ENCODE measurements at regions not wholly inside any gene's neighbourhood (a gene's known extent, or its start where the extent isn't known, plus 50 kb on each side); places are given as distances from the start of the nearest gene placed in this dataset.
A peak's percentile ranks its signal among the peaks of the same experiment; 100 is the strongest.

- no peak overlapping the region for H3K4me2 ChIP-seq (ENCODE audit: insufficient read depth, low read length)
- no peaks in the 10 kb centered on the region for H3K9me3 ChIP-seq (ENCODE audit: insufficient read depth, low read length, severe bottlenecking)
- no peak overlapping the region for H3K27ac ChIP-seq (ENCODE audit: low read length)
- no peaks in the 10 kb centered on the region for H3K36me3 ChIP-seq (ENCODE audit: insufficient read depth, low read length)
- DNase-seq (no peak), ATAC-seq (ENCODE audit: insufficient read depth, low read depth) (no peak)
- no peaks in the 10 kb centered on the region for H4K20me1 ChIP-seq (ENCODE audit: insufficient read depth, low read length)
- no peaks in the 10 kb centered on the region for H3K4me1 ChIP-seq (ENCODE audit: insufficient read depth, low read length)
- H3K79me2 ChIP-seq (ENCODE audit: insufficient read depth, low read length) = no peaks in the 10 kb centered on the region
- no peak overlapping the region for H2AFZ ChIP-seq (ENCODE audit: low read depth, low read length)
- H3K9ac ChIP-seq (ENCODE audit: low read depth, low read length) = no peak overlapping the region
- TF ChIP-seq CTCF (IDR thresholded peaks at IDR 0.05; ENCODE audit: borderline replicate concordance, extremely low read depth, low read length, poor library complexity, severe bottlenecking) (no peak), EZH2 (IDR thresholded peaks at IDR 0.05; ENCODE audit: borderline replicate concordance, low read depth, low read length, severe bottlenecking) (no peak)
- H3K4me3 ChIP-seq (ENCODE audit: low read depth in 1 of 2, low read length in 2 of 2) = no peak overlapping the region
- H3K27me3 ChIP-seq (ENCODE audit: insufficient read depth, low read length, poor library complexity) = no peaks in the 10 kb centered on the region
Measured at GRCh38 chrX:121639781-121640180, 592.4 kb downstream of the GLUD2 start.

GRCh38 chrX:121641560-121641959, 594.1 kb downstream of the GLUD2 start:
- no peaks in the 10 kb centered on the region for H3K79me2 ChIP-seq (ENCODE audit: insufficient read depth, low read length)
- no peaks in the 10 kb centered on the region for H3K9me3 ChIP-seq (ENCODE audit: insufficient read depth, low read length, severe bottlenecking)
- H3K4me3 ChIP-seq (ENCODE audit: low read depth in 1 of 2, low read length in 2 of 2) = no peak overlapping the region
- ATAC-seq (ENCODE audit: insufficient read depth, low read depth) (no peak), DNase-seq (no peak)
- no peak overlapping the region for H3K4me2 ChIP-seq (ENCODE audit: insufficient read depth, low read length)
- H4K20me1 ChIP-seq (ENCODE audit: insufficient read depth, low read length) = no peaks in the 10 kb centered on the region
- no peak for TF ChIP-seq EZH2 (IDR thresholded peaks at IDR 0.05; ENCODE audit: borderline replicate concordance, low read depth, low read length, severe bottlenecking)
- no peak for TF ChIP-seq CTCF (IDR thresholded peaks at IDR 0.05; ENCODE audit: borderline replicate concordance, extremely low read depth, low read length, poor library complexity, severe bottlenecking)
- H2AFZ ChIP-seq (ENCODE audit: low read depth, low read length) = no peak overlapping the region; the same call in 1 of the 2 replicates
- H3K27me3 ChIP-seq (ENCODE audit: insufficient read depth, low read length, poor library complexity) = no peaks in the 10 kb centered on the region
- no peak overlapping the region for H3K9ac ChIP-seq (ENCODE audit: low read depth, low read length)
- H3K4me1 ChIP-seq (ENCODE audit: insufficient read depth, low read length) = no peaks in the 10 kb centered on the region
- H3K36me3 ChIP-seq (ENCODE audit: insufficient read depth, low read length) = no peaks in the 10 kb centered on the region
- H3K27ac ChIP-seq (ENCODE audit: low read length) = no peak overlapping the region

GRCh38 chrX:121642415-121642814, 595.0 kb downstream of the GLUD2 start:
- Histone ChIP-seq H3K9ac (ENCODE audit: low read depth, low read length) (no peak overlapping the region), H3K36me3 (ENCODE audit: insufficient read depth, low read length) (no peaks in the 10 kb centered on the region), H3K4me2 (ENCODE audit: insufficient read depth, low read length) (no peak overlapping the region), H3K79me2 (ENCODE audit: insufficient read depth, low read length) (no peaks in the 10 kb centered on the region), H3K4me3 (ENCODE audit: low read depth in 1 of 2, low read length in 2 of 2) (no peak overlapping the region), H3K27ac (ENCODE audit: low read length) (no peak overlapping the region), H2AFZ (ENCODE audit: low read depth, low read length) (no peak overlapping the region), H3K27me3 (ENCODE audit: insufficient read depth, low read length, poor library complexity) (no peaks in the 10 kb centered on the region), H3K9me3 (ENCODE audit: insufficient read depth, low read length, severe bottlenecking) (no peaks in the 10 kb centered on the region), H4K20me1 (ENCODE audit: insufficient read depth, low read length) (no peaks in the 10 kb centered on the region), H3K4me1 (ENCODE audit: insufficient read depth, low read length) (no peaks in the 10 kb centered on the region)
- TF ChIP-seq CTCF (IDR thresholded peaks at IDR 0.05; ENCODE audit: borderline replicate concordance, extremely low read depth, low read length, poor library complexity, severe bottlenecking) = no peak
- TF ChIP-seq EZH2 (IDR thresholded peaks at IDR 0.05; ENCODE audit: borderline replicate concordance, low read depth, low read length, severe bottlenecking) = no peak
- ATAC-seq (ENCODE audit: insufficient read depth, low read depth) (no peak), DNase-seq (no peak)

DNA sequence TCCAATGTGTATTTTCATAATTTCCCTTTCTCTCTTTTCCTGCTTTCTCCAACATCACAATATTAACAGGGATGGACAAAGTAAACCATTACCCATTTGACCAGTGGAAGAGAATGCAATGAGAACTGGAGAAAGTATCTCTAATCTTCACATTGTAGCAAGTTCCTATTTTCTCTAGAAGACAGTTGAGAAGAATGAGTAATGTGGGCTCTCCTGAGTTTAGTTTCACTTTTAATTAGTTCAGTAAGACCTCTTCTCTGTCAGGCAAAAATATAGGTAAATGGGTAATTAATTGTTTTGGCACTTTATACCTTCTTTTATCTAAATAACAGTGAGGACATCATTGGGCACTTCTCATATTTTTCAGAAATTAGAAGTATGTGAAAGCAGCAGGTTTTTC, 602.0 kb downstream of the GLUD2 start:
- H3K27ac ChIP-seq (ENCODE audit: low read length) = peak overlapping the region; percentile 65

More for the DNA sequence above, 602.0 kb downstream of the GLUD2 start:
- Histone ChIP-seq H4K20me1 (ENCODE audit: insufficient read depth, low read length) (no peaks in the 10 kb centered on the region), H3K4me2 (ENCODE audit: insufficient read depth, low read length) (peak overlapping the region; percentile 51), H3K27me3 (ENCODE audit: insufficient read depth, low read length, poor library complexity) (no peaks in the 10 kb centered on the region), H2AFZ (ENCODE audit: low read depth, low read length) (peak overlapping the region; percentile 52), H3K9ac (ENCODE audit: low read depth, low read length) (no peak overlapping the region), H3K4me1 (ENCODE audit: insufficient read depth, low read length) (peaks cover 8% of the 10 kb centered on the region), H3K4me3 (ENCODE audit: low read depth in 1 of 2, low read length in 2 of 2) (no peak overlapping the region), H3K79me2 (ENCODE audit: insufficient read depth, low read length) (no peaks in the 10 kb centered on the region), H3K9me3 (ENCODE audit: insufficient read depth, low read length, severe bottlenecking) (no peaks in the 10 kb centered on the region), H3K36me3 (ENCODE audit: insufficient read depth, low read length) (no peaks in the 10 kb centered on the region)
- ATAC-seq (ENCODE audit: insufficient read depth, low read depth) = peak; percentile 64; the same call in 2 of the 3 replicates
- TF ChIP-seq EZH2 (IDR thresholded peaks at IDR 0.05; ENCODE audit: borderline replicate concordance, low read depth, low read length, severe bottlenecking) (no peak), CTCF (IDR thresholded peaks at IDR 0.05; ENCODE audit: borderline replicate concordance, extremely low read depth, low read length, poor library complexity, severe bottlenecking) (no peak)
- no peak for DNase-seq

All from DND-41 (cell line).